HL-60/S4 (cell line): ENCODE measurements at regions not wholly inside any gene's neighbourhood (a gene's known extent, or its start where the extent isn't known, plus 50 kb on each side); places are given as distances from the start of the nearest gene placed in this dataset.

Source experiments
- in situ Hi-C: fragments of 300-500 bp; cut with MboI; formaldehyde crosslinking; loops from 2 replicates; pipeline ENCODE4 v1.14.3; 2022; ENCODE audit warnings: low sequenced_read_pairs

DNA sequence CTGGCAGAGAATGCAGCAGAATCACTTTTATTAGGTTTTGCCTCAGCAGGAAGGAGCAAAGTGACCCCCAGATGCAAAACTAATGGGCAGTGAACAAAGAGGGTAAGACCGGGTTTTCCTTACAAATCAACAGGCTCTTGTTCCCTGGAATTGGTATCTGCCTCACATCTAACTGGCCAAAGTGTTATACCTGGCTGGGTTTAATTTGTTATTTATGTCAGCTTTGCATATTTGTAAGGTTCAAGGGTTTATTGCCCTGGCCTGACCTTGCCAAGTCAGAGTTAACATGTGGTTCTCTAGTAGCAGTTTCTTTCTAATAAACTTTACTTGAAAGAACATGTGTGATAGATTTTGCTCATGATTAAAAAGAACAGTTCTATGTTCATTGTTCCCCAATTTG is 431.7 kb upstream of the NR2F2 start:
- in situ Hi-C loops = no loop called here

DNA sequence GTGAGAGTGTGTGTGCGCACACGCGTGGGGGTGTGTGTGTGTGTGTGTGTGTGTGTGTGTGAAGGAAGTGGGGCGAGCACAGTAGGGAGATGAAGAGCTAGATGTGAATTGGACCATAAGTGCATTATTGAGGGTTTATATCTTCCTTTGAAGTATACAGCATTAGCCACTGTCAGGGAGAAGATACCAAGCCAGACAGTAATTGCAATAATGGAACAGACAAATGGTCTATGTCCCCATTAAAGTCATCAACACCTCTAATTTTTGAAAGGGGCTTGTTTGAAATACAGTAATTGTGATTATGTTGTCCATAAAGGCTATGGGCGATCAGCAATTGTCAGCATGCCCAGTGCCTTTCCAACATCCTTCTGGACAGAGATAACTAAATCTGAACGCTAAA is 429.2 kb upstream of the NR2F2 start:
- in situ Hi-C loops = no loop called here

DNA sequence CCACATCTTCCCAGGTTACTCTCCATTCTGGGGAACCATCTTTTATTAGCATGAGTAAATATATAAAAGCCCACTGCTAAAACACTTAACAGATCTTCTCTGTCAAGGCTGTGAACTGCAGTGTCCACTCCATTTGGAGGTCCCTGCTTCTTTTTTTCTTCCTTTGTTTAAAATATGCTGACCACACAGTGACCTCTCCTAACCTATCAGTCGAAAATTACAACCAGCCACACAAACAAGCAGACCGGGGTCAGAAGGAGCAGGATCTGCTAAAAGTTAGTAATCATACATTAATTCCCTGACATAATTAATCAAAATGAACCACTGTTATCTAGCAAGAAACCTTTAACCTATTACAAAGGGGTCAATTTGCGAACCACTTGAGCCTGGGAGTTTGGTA is 427.9 kb upstream of the NR2F2 start:
- in situ Hi-C loops = no loop called here

GRCh38 chr15:95903352-95903751 is 427.1 kb upstream of the NR2F2 start:
- in situ Hi-C loops = no loop called here

DNA sequence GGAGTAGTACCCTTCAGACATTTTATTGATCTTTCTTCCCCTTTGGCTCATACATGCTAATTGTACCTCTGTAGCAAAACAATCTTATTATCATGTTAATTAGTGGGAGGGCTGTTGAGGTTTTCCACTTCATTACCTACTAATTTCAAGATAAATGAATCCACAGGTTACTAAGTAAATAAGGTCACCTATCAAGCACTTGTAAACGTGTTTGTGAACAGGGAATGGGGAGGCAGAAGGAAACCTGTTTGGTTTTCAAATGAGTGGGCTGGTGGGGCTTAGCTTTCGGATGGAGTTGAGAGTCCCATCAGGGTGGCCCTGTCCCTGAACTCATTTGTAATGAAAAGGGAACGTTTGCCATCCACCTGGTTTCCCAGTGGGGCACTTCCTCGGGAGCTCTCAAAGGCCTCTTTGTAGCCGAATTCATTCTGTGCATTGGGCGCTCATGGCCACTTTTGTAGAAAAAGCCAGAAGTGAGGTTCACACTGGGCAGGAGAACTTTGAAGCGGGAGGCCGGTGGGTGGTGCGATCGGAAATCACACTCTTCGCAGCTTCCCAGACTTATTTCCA is 419.8 kb upstream of the NR2F2 start:
- in situ Hi-C loops = no loop called here

DNA sequence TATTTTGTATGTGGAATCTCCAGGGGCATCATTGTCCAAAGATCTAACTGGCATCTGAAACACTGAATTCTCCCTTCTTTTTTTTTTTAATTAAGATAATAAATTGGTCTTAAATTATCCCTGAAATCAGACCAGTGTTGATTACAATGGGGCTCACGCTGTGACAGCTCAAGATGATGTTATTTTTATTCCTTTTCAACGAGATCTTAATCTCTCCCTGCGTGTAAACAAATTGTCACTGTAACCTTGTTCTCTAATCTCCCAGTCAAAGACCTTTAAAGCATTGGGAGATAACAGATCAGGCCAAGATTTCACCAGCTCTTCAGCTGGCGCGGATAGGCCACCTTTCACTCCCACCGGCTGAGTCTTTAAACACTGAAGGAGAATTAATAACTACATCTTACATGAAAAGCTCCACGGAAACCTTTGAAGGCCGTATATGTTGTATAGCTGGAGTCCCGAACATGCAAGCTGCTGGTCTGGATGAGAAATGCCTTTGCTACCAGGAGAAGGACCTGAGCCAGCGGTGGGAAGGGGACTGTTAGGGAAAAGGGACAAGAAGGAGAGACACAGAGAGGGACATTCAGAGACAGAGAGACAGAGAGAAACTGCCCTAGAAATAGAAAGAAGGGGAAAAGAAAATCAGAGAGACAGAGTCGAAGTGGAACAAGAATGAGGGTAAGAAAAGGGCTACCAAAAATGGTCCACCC is 418.8 kb upstream of the NR2F2 start:
- in situ Hi-C loops = no loop called here

DNA sequence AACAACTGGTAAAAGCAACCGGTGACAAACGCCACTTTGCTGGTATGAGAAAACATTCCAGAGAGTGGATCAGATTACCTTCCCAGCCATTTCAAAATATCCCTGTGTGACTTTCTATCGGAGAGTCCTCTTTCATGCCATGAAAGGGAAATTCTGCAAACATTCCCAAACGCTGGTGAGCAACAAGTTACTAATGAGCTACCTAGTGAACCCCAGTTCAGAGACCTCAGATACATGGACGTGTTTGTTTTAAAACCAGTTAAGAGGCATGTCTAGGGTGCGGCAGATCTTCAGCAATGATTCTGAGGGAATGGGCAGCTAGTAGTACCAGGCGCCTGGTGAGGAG is 418.2 kb upstream of the NR2F2 start:
- in situ Hi-C loops = no loop called here

- in situ Hi-C loops = no loop called here
Observed at GRCh38 chr15:95912728-95913127, 417.8 kb upstream of the NR2F2 start.

DNA sequence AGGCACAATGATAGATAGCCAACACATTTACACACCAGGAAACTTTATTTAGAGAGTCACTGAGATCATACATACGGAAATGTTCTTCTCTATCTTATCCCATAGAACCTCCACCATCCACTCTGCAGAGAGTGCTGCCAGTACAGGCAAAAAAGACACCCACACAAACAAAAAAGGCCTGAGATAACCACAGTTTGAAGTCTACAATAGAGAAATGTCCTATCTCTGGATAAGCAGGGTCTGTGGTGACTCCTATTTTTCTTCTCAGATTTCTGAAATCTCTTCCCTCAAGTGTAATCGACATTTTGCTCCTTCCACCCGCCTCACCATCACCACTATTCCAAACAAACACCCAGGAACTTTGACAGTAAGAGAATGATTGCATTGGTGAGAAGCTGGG is 413.9 kb upstream of the NR2F2 start:
- in situ Hi-C loops = no loop called here

- in situ Hi-C loops = no loop called here
Observed at GRCh38 chr15:95918525-95918924, 412.0 kb upstream of the NR2F2 start.

DNA sequence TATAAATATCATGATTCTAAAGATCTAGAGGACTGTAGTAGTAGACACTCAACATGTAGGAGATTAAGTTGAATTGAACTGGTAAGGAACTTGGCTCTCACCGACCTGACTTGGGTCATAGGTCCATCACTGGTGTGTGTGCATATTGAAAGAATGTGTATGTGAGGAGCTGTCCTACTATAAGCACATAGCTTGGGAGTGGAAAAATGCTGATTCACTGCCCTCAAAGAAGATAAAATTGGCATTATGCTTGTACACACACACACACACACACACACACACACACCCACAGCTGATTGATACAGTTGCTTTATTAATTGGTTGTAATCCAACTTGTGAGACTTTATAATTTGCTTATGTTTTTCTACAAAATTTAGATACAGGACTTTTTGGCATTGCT is 411.0 kb upstream of the NR2F2 start:
- in situ Hi-C loops = no loop called here

DNA sequence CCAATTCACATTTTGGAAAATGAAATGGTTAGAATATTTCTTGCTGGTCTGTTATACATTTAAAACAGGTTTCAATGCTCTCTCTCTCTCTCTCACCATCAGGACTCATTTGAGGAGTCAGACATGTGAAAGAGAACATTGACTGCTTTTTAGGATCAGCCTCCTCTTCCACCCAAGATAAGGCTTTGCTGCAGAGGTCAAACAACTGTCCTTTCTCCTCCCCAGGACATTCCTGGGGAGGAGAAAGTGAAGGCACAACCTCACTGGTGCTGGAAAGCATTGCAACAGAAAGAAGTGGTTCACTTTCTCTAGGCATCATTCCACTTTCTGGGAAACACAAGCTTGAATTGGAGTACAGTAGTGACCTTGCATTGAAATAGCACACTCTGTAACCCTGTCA is 409.1 kb upstream of the NR2F2 start:
- in situ Hi-C loops = no loop called here

- in situ Hi-C loops = no loop called here
Observed at GRCh38 chr15:95922431-95922830, 408.1 kb upstream of the NR2F2 start.

- in situ Hi-C loops = no loop called here
Observed at GRCh38 chr15:95923792-95924191, 406.7 kb upstream of the NR2F2 start.

DNA sequence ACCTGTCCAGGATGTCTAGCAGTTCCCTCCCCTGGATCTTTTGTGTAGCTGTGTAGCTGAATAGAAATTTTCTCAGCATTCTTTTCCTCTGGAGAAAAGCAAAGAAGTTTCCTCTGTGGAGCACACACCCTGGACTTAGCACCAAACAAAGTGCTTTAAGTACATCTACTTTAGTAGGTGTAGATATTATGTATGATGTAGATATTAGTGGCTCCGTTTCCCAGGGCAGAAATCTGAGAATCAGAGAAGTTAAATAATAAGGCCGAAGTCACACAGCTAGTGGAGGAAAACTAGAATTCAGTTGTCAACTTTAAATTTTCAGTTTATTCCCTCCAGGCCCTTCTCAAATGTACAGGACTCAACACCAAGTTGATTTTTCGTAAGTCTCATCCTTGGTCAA is 401.7 kb upstream of the NR2F2 start:
- in situ Hi-C loops = no loop called here

DNA sequence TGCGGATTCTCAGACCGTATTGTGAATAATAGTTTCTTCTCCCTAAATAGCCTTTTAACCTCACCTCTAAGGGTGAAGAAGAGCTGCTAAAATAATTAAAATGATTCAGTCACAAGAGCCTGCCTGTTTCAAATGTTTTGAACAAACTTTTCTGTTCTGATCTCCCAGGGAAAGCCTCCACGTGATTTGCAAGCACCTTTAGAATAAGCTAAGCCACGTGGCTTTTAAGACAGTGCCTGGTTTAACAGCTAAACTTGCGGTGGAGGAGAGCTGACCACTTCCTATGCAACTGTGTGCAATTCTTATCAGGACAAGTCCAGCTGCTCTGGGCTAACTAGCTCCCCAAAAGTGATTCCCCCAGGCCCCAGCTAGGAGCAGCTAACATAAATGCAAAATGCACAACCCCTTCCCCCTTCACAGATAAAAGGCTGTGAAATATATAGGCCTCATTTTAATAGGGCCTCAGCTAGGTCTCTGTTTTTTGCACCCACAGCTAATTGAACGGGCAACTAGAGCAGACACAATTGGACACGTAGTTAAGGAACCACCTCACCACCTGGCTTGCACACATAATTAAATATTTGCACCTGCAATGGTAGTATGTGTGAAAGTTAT is 401.2 kb upstream of the NR2F2 start:
- in situ Hi-C loops = no loop called here

DNA sequence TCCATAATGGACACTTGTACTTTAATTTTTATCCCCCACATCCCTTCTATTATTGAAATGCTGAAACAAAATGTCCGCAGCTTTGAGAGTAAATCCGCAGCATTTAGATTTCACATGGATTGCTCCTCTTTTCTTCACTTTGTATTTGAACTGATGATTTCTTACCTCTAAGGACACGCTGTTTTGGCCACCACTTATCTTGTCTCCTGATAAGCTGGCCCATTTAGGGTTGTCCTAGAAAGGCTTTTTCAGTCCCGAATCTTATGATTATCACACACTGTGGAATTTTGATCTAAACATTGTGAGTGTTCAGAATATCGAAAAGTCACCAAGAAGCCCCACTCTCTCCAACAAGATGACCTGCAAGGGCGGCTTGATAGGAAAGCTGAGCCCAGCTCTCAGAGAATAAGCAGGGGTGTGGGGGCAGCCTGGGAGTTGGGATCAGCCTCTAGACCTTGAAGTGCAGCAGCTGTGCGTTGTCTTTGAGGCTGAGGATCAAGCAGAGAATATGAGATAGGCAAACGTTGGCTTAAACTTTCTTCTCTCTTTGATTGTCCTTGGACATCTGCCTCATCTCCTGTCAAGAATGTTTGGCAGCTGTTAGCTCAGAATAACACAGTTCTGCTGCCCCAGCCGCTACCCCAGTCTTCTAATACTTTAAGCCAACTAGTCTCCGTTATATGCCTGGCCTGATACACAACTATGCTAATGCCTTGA is 399.7 kb upstream of the NR2F2 start:
- in situ Hi-C loops = no loop called here

- in situ Hi-C loops = no loop called here
Observed at GRCh38 chr15:95931619-95932018, 398.9 kb upstream of the NR2F2 start.

DNA sequence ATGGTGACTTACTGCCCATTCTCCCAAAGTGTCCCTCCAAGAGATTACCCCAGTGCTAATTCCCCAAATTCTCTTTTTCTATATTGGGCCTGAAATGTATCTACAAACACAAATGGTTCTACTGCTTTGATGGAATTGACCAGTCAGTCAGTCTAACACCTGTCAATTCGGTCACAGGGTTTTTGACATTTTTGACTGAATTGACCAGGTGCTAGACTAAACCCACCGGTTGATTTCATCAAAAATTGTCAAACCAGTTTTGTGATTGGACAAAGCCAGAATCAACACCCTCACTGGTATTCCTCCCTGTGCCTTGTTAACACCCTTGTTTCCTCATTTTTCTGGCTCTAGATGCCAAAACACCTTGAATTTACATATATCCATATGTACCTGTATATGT is 398.4 kb upstream of the NR2F2 start:
- in situ Hi-C loops = no loop called here

- in situ Hi-C loops = no loop called here
Observed at GRCh38 chr15:95932676-95933075, 397.8 kb upstream of the NR2F2 start.

DNA sequence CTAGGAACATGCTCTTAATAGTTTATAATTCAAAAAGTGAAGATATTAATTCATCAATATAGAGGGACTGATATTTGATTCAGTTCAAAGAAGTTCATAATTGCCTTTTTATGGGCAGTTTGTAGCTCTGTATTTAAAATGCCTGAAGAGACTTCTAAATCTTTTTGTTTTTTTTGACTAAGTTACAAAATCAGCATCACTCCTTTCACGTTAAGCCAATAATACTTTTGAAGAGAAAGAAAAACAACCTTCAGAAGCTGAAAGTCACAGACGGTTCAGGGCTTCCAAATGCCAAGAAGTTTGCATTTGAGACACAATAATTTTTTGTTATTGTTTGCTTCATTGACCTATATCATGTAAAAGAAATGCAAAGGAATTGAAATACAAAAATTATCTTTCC is 394.6 kb upstream of the NR2F2 start:
- in situ Hi-C loops = no loop called here

DNA sequence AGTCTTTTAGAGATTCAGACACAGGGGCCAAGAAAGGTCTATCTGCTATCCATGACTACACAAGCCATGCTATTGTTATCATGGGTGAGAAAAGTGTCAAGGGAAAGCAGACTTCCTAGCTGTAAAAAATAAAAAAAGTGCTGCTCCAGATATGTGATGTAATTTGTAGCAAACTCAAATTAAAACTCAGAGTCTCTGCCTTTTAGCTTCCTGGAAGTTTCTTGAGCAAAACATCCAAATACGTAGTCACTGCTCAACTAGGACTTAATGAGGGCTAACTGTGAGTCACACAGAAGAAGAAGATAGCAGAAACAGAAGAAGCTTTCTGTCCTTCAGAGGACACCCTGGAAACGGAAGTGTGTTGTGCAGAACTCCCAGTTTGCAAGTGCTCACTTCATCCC is 393.4 kb upstream of the NR2F2 start:
- in situ Hi-C loops = no loop called here
